ENCODE measurements at regions not wholly inside any gene's neighbourhood (a gene's known extent, or its start where the extent isn't known, plus 50 kb on each side); places are given as distances from the start of the nearest gene placed in this dataset.

DNA sequence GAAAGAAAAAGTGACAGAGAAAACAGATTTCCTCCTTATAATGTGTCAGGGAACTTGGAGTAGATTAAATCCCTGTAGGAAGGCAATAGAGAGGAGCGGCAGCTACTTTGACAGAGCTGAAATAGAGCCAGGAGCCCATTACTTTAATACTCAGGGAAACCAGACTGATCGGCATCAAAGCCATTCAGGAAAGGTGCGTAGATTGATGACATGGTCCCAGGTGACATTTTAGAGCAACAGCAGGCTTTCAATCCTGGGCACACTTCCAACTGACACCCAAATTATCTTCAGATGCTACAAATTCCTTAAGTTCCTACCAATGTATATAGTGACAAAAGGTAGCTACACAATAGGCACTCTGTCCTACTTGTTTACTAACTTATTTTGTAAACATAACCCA lies 821.5 kb downstream of the CDH8 start:
- in situ Hi-C loops (cut with HindIII; ENCODE audit: extremely low pct_ligation_motif_present, low pct_unique_long_range_greater_than_20kb), result no loop called here

DNA sequence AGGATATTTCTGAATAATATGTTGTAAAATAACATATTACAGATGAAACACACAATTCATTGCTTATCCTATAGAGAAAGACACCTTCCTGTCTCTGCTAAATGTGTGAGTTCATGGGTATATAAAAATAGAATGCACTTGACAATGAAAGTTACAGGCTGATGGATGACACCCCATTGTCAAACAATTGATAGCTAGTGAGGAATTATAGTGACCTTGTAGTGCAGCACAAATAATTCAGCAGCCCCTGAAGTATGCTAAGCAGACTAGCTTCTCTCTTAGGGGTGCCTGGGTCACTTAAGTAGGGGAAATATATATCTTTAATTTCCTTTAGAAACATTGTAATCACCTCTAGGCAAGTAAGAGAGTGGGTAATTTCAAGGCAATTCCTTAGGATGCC lies 826.2 kb downstream of the CDH8 start:
- CTCF ChIA-PET (ENCODE audit: low intra/inter-chr PET ratio, low total read pairs), result no interaction called here
- Histone ChIP-seq H3K4me3 (replicated peaks in 1 of 3; ENCODE audit: insufficient read depth in 1 of 3, low read depth in 2 of 3, low read length in 3 of 3) (no peak overlapping the region), H4K20me1 (ENCODE audit: insufficient read depth, low read length) (no peaks in the 10 kb centered on the region), H3K4me1 (ENCODE audit: insufficient read depth, low read length) (no peaks in the 10 kb centered on the region), H3K27ac (ENCODE audit: extremely low read length, insufficient read depth, low read length) (no peak overlapping the region), H3K27me3 (ENCODE audit: control insufficient read depth in 1 of 2, insufficient read depth in 2 of 2, low read length in 2 of 2) (no peaks in the 10 kb centered on the region), H3K36me3 (replicated peaks in 1 of 2; ENCODE audit: control insufficient read depth in 1 of 2, insufficient read depth in 2 of 2, low read length in 2 of 2) (no peaks in the 10 kb centered on the region), H2AFZ (ENCODE audit: low read length) (no peak overlapping the region), H3K9ac (ENCODE audit: insufficient read depth, low read depth, low read length) (no peak overlapping the region), H3K9me3 (ENCODE audit: low read length) (peaks cover 47% of the 10 kb centered on the region), H3K79me2 (ENCODE audit: insufficient read depth, low read length) (no peaks in the 10 kb centered on the region), H3K4me2 (ENCODE audit: low read depth, low read length) (no peak overlapping the region)
- in situ Hi-C loops (cut with HindIII; ENCODE audit: extremely low pct_ligation_motif_present, low pct_unique_long_range_greater_than_20kb) (no loop called here), intact Hi-C loops (cut with micrococcal nuclease; ENCODE audit: unreplicated experiment) (no loop called here)
- ATAC-seq (no peak), FAIRE-seq (no peak), DNase-seq (ENCODE audit: low spot score) (no peak)
- no TSS peak for BruUV-seq (replicated peaks)
- TF ChIP-seq FOXC1 (CRISPR knock-in tag; IDR thresholded peaks at IDR 0.05; ENCODE audit: borderline replicate concordance), result no peak
- no peak for TF ChIP-seq CBX5 (CRISPR knock-in tag; IDR thresholded peaks at IDR 0.05; ENCODE audit: borderline replicate concordance)
- no peak for TF ChIP-seq ZNF660 (CRISPR knock-in tag; IDR thresholded peaks at IDR 0.05; ENCODE audit: borderline replicate concordance, low read depth)
- TF ChIP-seq SP5 (CRISPR knock-in tag; IDR thresholded peaks at IDR 0.05; ENCODE audit: borderline replicate concordance, low read depth), result no peak
- TF ChIP-seq ZNF451 (CRISPR knock-in tag; IDR thresholded peaks at IDR 0.05), result no peak
- no peak for TF ChIP-seq MEF2D (CRISPR knock-in tag; IDR thresholded peaks at IDR 0.05)
- no peak for TF ChIP-seq DNMT1 (CRISPR knock-in tag; IDR thresholded peaks at IDR 0.05)
- no peak for TF ChIP-seq FOSL2 (CRISPR knock-in tag; IDR thresholded peaks at IDR 0.05)
- no peak for TF ChIP-seq ZNF839 (CRISPR knock-in tag; IDR thresholded peaks at IDR 0.05; ENCODE audit: borderline replicate concordance)
- no peak for TF ChIP-seq RBAK (CRISPR knock-in tag; IDR thresholded peaks at IDR 0.05)
- no peak for TF ChIP-seq CHD2 (IDR thresholded peaks at IDR 0.05; ENCODE audit: low read depth, low read length)
- POLR2A ChIA-PET, result no interaction called here

More for the DNA sequence above, 821.5 kb downstream of the CDH8 start:
- Histone ChIP-seq H3K4me2 (ENCODE audit: low read depth, low read length) (no peak overlapping the region), H3K27ac (ENCODE audit: extremely low read length, insufficient read depth, low read length) (no peak overlapping the region), H3K36me3 (replicated peaks in 1 of 2; ENCODE audit: control insufficient read depth in 1 of 2, insufficient read depth in 2 of 2, low read length in 2 of 2) (no peaks in the 10 kb centered on the region), H3K9me3 (ENCODE audit: low read length) (peaks cover 11% of the 10 kb centered on the region; the same call in 1 of the 2 replicates), H3K27me3 (ENCODE audit: control insufficient read depth in 1 of 2, insufficient read depth in 2 of 2, low read length in 2 of 2) (no peaks in the 10 kb centered on the region), H3K9ac (ENCODE audit: insufficient read depth, low read depth, low read length) (no peak overlapping the region), H2AFZ (ENCODE audit: low read length) (no peak overlapping the region), H3K4me1 (ENCODE audit: insufficient read depth, low read length) (no peaks in the 10 kb centered on the region), H4K20me1 (ENCODE audit: insufficient read depth, low read length) (no peaks in the 10 kb centered on the region), H3K79me2 (ENCODE audit: insufficient read depth, low read length) (no peaks in the 10 kb centered on the region), H3K4me3 (replicated peaks in 1 of 3; ENCODE audit: insufficient read depth in 1 of 3, low read depth in 2 of 3, low read length in 3 of 3) (no peak overlapping the region)
- CTCF ChIA-PET (ENCODE audit: low intra/inter-chr PET ratio, low total read pairs), result no interaction called here
- WGBS (ENCODE audit: low lambda C conversion rate), result 27% methylated on average over 3 of the region's 3 CpGs
- TF ChIP-seq MBNL3 (CRISPR knock-in tag; conservative IDR thresholded peaks at IDR 0.05) (no peak), ZNF224 (CRISPR knock-in tag; IDR thresholded peaks at IDR 0.05) (no peak)
- DNase-seq (ENCODE audit: low spot score) (no peak), FAIRE-seq (no peak), ATAC-seq (no peak)
- POLR2A ChIA-PET, result no interaction called here
- intact Hi-C loops (cut with micrococcal nuclease; ENCODE audit: unreplicated experiment), result no loop called here
- BruUV-seq (replicated peaks), result no TSS peak

Data from HepG2 (cell line).